ENCODE measurements at regions not wholly inside any gene's neighbourhood (a gene's known extent, or its start where the extent isn't known, plus 50 kb on each side); places are given as distances from the start of the nearest gene placed in this dataset.

GRCh38 chr17:73727941-73728340 is 83.7 kb upstream of the SDK2 start:
- no peak for DNase-seq (ENCODE audit: low read depth in 1 of 2, low spot score in 1 of 2)
- no peak for TF ChIP-seq JUND (IDR thresholded peaks at IDR 0.05; ENCODE audit: low read depth)
- in situ Hi-C loops (cut with HindIII; ENCODE audit: low pct_unique_long_range_greater_than_20kb, low sequenced_read_pairs), result no loop called here

GRCh38 chr17:73729101-73729500 is 84.9 kb upstream of the SDK2 start:
- in situ Hi-C loops (cut with HindIII; ENCODE audit: low pct_unique_long_range_greater_than_20kb, low sequenced_read_pairs), result no loop called here
- no peak for TF ChIP-seq JUND (IDR thresholded peaks at IDR 0.05; ENCODE audit: low read depth)
- no peak for DNase-seq (ENCODE audit: low read depth in 1 of 2, low spot score in 1 of 2)

GRCh38 chr17:73731733-73732132 is 87.5 kb upstream of the SDK2 start:
- TF ChIP-seq JUND (IDR thresholded peaks at IDR 0.05; ENCODE audit: low read depth), result no peak
- in situ Hi-C loops (cut with HindIII; ENCODE audit: low pct_unique_long_range_greater_than_20kb, low sequenced_read_pairs), result no loop called here
- DNase-seq (ENCODE audit: low read depth in 1 of 2, low spot score in 1 of 2), result no peak

GRCh38 chr17:73733517-73733916 is 89.3 kb upstream of the SDK2 start:
- no peak for DNase-seq (ENCODE audit: low read depth in 1 of 2, low spot score in 1 of 2)
- TF ChIP-seq JUND (IDR thresholded peaks at IDR 0.05; ENCODE audit: low read depth), result no peak
- in situ Hi-C loops (cut with HindIII; ENCODE audit: low pct_unique_long_range_greater_than_20kb, low sequenced_read_pairs), result no loop called here

GRCh38 chr17:73735245-73735644 is 91.0 kb upstream of the SDK2 start:
- no peak for DNase-seq (ENCODE audit: low read depth in 1 of 2, low spot score in 1 of 2)
- in situ Hi-C loops (cut with HindIII; ENCODE audit: low pct_unique_long_range_greater_than_20kb, low sequenced_read_pairs), result no loop called here
- no peak for TF ChIP-seq JUND (IDR thresholded peaks at IDR 0.05; ENCODE audit: low read depth)

GRCh38 chr17:73738751-73739575 is 94.7 kb upstream of the SDK2 start:
- TF ChIP-seq JUND (IDR thresholded peaks at IDR 0.05; ENCODE audit: low read depth), result no peak
- DNase-seq (ENCODE audit: low read depth in 1 of 2, low spot score in 1 of 2), result no peak
- in situ Hi-C loops (cut with HindIII; ENCODE audit: low pct_unique_long_range_greater_than_20kb, low sequenced_read_pairs), result no loop called here

GRCh38 chr17:73740370-73740769 is 96.1 kb upstream of the SDK2 start:
- TF ChIP-seq JUND (IDR thresholded peaks at IDR 0.05; ENCODE audit: low read depth), result no peak
- in situ Hi-C loops (cut with HindIII; ENCODE audit: low pct_unique_long_range_greater_than_20kb, low sequenced_read_pairs), result no loop called here
- no peak for DNase-seq (ENCODE audit: low read depth in 1 of 2, low spot score in 1 of 2)

GRCh38 chr17:73742948-73743381 is 98.7 kb upstream of the SDK2 start:
- TF ChIP-seq JUND (IDR thresholded peaks at IDR 0.05; ENCODE audit: low read depth), result no peak
- in situ Hi-C loops (cut with HindIII; ENCODE audit: low pct_unique_long_range_greater_than_20kb, low sequenced_read_pairs), result no loop called here
- DNase-seq (ENCODE audit: low read depth in 1 of 2, low spot score in 1 of 2), result no peak

GRCh38 chr17:73743518-73744201 is 99.4 kb upstream of the SDK2 start:
- TF ChIP-seq JUND (IDR thresholded peaks at IDR 0.05; ENCODE audit: low read depth), result no peak
- DNase-seq (ENCODE audit: low read depth in 1 of 2, low spot score in 1 of 2), result no peak
- in situ Hi-C loops (cut with HindIII; ENCODE audit: low pct_unique_long_range_greater_than_20kb, low sequenced_read_pairs), result no loop called here

- in situ Hi-C loops (cut with HindIII; ENCODE audit: low pct_unique_long_range_greater_than_20kb, low sequenced_read_pairs), result no loop called here
- DNase-seq (ENCODE audit: low read depth in 1 of 2, low spot score in 1 of 2), result no peak
- no peak for TF ChIP-seq JUND (IDR thresholded peaks at IDR 0.05; ENCODE audit: low read depth)
These were observed 100.2 kb upstream of the SDK2 start for GRCh38 chr17:73744411-73744810.

GRCh38 chr17:73746314-73747073 is 102.2 kb upstream of the SDK2 start:
- no peak for TF ChIP-seq JUND (IDR thresholded peaks at IDR 0.05; ENCODE audit: low read depth)
- DNase-seq (ENCODE audit: low read depth in 1 of 2, low spot score in 1 of 2), result no peak
- in situ Hi-C loops (cut with HindIII; ENCODE audit: low pct_unique_long_range_greater_than_20kb, low sequenced_read_pairs), result no loop called here

GRCh38 chr17:73747221-73748002 is 103.2 kb upstream of the SDK2 start:
- in situ Hi-C loops (cut with HindIII; ENCODE audit: low pct_unique_long_range_greater_than_20kb, low sequenced_read_pairs), result no loop called here
- no peak for DNase-seq (ENCODE audit: low read depth in 1 of 2, low spot score in 1 of 2)
- TF ChIP-seq JUND (IDR thresholded peaks at IDR 0.05; ENCODE audit: low read depth), result no peak

Data from T47D (cell line).